HUDEP-2 (cell line): ENCODE measurements at regions not wholly inside any gene's neighbourhood (a gene's known extent, or its start where the extent isn't known, plus 50 kb on each side); places are given as distances from the start of the nearest gene placed in this dataset.
"Not testable (repeated sequence)": the region's sequence is repeated elsewhere in the genome, so short reads cannot be mapped to it uniquely, and the experiment has no call there.

Experiments used
- DNase-seq, 76 experiments: peaks; one replicate each; lab custom pipeline; 2025; ENCODE audit not compliant: unreplicated experiment in 76 of 76; lab: John Stamatoyannopoulos, UW

DNA sequence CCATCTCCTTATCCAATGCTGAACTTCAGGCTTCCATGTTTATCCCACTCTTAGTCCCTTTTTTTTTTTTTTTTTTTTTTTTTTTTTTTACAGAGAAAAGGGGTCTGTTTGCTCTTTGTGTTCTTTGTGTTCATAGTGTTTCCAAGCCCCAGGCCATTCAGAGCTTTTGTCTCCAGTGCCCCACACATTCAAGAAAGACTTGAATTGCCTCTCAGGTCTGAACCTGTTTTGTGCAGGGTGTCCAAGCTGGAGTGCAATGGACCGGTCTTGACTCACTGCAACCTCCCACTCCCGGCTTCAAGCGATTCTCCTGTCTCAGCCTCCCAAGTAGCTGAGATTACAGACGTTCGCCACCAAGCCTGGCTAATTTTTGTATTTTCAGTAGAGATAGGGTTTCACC lies 191.2 kb downstream of the PALM2AKAP2 start:
- no peak for DNase-seq

DNA sequence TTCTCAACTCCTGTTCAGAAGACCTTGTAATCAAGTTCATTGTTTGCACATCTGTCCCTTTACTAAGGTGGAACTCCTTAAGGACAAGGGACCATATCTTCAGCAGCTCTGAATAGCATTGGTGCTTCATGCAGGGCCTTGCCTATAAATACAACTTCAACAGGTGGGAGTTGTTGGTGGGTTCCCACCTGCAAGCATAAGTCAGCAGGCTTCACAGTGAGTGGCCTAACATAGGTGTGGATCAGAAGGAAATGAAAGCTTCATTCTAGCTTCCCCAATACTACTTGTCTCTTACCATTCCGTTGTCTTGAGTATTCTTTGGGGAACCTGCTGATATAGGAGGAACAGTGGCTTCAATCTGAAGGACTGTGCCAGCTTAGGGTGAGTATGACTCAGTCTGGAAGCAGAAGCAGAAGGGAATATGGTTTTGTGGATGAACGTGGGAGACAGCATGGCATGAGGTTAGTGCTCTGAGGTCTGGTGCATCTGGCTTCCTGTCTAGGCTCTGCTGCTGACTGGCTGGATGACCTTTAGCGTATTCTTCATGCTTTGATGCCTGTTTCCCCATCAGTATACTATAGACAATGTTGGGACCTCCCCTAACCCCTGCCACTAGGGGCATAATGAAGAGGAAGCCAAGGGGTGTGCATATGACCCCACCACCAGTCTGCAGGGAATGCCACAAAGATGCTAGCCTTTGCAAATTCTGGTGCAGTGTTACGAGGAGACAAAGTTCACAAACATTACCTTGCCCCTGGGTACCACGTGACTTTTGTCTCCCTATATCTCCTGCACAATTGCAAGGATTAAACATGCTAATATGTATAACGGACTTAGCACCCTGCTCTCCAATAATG lies 192.3 kb downstream of the PALM2AKAP2 start:
- DNase-seq = no peak

DNA sequence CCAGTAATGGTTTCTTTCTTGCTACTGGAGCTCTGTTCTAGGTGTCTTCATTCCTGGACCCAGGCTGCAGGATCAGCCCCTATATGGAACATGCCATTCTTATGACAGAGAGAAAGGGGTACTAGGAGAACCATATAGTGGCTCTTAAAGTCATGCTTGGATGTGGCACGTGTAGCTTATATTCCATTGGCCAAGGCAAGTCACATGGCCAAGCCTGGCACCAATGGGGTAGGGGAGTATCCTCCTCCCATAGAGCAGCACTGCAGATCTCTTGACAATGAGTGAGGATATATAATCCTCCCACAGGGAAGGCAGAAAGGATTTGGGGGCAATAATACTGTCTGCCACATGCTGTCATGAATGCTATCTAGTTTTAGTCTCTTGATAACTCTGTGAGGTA lies 193.3 kb downstream of the PALM2AKAP2 start:
- DNase-seq = no peak

DNA sequence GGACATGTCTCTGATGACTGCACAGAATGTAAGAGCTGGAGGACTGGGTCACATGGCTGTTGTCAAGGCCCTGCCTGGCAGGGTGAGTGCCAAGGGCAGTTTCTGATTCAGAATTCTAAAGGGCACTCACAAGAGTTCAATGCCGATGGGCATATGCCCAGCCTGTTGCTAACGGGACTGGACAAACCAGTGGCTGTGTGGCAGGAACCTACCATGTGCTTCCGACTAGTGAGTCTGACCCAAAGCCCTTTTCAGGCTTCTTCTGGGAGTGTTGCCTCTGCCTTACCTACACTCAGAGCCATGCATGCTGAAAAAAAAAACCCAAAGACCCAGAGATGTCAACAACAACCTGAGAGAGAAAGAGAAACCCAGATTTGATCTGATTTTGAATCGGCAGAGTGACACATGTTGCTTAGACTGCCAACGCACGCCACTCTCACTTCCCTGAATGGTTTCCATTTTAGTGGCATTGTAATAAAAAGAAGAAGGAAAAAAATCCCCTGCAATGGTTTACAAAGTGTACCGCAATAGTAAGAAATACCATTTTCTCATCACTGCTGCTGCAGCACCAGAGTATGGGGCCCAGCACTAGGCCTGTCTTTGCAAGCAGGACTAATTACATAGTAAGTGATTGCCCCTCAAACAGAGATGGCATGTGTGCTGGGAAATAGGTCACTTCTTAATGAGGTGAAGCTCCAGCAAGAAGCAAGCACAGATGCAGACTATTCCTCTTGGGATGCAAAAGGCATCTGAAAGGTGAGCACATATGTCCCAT lies 194.3 kb downstream of the PALM2AKAP2 start:
- no peak for DNase-seq

DNA sequence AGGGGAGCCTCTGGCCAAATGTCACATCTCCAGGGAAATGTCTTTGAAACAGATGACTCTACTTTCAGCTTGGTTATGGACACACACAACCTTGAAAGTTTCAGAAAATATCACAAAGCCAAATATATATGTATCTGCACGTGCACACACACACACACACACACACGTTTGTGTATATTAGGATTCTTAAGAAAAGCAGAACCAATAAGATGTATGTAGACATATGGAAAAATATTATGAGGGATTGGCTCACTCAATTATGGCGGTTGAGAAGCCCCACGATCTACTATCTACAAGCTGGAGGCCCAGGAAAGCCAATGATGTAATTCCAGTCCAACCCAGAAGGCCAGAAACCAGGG lies 194.9 kb downstream of the PALM2AKAP2 start:
- DNase-seq = no peak

DNA sequence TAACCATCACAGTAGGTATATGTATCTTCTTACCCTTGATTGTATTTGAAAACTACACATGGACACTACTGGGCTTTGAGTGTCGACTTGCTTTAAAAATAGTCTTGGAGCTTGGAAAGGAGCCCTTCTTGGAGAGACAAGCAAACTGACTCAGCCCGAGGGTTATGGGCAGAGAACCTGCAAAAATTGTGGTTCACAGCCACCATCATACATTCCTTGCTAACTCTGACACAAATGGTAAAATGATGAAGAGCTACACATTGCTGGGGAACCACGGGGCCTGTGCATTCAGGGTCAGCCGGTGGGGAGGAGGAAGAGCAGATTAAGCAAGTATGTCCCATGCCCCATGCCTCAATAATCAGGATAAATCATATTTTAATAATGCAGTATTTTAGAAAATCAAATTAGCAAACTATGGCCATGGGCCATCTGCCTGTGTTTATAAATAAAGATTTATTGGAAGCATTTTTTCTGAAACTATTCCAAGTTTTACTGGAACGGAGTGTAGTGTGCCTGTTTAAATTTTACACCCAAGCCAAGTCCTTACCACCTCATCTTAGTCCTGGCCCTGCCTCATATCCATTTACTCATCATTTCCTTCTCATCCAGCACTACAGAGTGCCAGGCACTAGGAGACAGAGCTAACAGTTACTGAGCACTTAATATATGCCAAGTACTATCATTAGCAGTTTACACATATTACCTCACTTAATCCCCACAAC lies 195.7 kb downstream of the PALM2AKAP2 start:
- DNase-seq = no peak

DNA sequence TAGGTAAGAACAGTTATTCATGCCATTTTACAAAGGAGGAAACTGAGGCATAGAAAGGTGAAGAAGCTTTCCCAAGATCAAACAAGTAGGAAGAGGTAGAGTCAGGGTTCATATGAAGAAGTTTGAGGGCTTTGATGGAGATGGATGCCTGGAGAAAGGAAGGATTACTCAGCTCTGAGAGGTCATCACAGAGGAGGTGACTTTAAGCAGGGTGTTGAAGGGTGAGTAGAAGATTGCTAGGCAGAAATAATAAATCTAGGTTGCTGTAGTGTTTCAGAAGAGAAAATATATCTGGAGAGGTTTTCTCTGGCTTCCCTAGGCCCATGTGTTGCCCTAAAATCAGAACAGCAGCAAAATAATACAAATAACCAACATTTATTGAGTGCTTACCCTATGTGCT lies 196.3 kb downstream of the PALM2AKAP2 start:
- no peak for DNase-seq

DNA sequence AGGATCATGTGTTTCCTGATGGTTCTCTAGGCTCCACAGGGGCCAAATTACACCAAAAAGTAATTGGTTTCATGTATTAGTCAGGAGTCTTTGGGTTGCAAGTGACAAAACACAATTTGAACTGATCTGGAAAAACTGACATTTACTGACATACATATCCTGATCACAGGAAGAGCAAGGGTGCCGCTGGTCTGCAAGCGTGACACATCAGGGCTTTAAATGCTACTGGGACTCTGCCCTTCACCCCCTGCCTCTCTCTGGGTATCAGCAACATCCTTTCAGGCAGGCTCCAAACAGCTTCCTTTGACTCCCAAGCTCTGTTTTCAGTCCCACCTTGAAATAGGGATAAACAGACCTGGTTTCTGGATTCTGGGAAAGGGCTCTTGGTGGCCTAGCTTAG lies 197.5 kb downstream of the PALM2AKAP2 start:
- no peak for DNase-seq

DNA sequence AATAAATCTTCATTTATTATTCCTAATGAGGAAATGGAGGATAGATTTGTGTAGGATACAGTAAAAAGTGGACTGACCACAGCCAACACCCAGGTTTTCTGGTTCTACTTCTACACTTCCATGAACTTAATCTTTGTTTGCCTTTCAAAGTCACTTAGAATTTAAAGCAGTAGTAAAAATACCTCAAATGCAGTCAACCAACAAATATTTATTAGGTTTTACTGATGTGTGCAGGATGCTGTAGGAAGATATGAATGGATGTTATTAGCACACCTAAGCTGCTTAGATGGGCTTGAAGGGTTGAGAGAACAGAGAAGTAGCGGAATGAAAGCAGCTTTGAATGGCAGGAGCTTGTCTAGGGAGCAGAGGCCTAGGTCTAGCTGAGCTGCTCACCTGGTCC lies 201.1 kb downstream of the PALM2AKAP2 start:
- DNase-seq = no peak

DNA sequence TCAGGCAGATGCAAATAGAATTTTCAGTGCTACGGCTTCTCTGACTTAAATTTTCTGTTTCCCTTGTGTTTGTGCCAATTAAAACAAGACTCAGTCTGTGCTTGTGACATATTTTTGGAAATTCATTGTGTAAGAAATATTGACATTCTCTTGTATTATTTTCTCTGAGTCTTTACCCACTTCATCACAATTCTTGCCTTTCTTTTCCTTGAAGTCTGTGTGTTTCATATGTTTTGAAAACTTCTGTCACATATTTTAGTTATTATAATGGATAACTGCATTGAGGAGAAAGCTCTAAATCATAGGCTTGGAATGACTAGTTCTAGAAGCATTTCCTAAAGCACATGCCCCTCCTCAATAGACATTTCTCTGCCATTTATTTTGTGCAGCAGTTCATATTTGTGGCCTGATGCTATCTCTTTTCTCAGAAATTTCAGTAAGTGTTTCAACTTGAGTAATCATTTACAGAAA lies 206.6 kb downstream of the PALM2AKAP2 start:
- DNase-seq = no peak

DNA sequence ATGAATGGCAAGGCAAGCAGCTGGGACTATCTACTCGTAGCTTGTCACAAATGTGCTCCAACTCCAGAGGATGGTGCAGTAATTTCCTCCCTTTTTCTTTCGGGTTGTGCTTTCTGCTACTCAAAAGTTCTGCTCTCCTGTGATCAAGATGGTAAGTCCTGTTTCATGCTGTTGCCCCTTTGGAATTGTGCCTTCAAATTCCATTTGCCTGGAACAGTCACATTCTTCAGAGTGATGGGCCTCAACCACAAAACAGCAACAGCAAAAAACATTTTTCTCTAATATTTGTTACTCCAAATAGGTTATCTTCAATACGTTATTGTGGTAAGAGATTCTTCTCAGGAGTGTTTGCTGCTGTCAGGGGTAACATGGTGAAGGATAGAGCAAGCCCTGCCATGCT lies 209.3 kb downstream of the PALM2AKAP2 start:
- DNase-seq = no peak

DNA sequence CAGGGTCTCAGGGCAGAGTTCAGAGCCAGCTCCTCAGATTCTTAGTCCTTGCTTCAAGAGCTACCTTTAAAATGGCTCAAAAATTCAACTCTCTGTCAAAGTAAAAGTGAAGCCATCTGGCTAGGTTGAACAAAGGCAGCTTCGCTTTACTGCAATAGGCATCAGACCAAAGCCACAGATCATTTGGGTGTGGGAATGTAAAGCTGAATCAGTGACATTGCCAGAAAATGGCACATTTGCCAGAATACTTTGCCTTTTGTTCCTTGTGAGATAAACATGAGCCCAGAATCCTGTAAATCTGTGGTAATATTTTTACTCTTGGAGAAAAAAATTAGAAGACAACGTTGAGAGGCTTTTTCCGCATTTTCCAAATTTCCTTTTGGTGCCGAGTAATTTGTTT lies 210.5 kb downstream of the PALM2AKAP2 start:
- no peak for DNase-seq

DNA sequence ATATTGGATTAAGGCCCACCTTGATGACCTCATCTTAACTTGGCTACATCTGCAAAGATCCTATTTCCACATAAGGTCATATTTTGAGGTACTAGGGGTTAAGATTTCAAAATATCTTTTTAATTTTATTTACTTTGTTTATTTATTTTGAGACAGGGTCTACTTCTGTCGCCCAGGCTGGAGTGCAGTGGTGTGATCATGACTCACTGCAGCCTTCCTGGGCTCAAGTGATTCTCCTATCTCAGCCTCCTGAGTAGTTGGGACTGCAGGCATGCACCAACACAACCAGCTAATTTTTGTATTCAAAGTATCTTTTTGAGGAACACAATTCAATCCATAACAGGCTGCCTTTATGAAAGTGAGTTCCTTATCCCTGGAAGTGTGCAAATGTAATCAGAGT lies 212.3 kb downstream of the PALM2AKAP2 start:
- DNase-seq = no peak

DNA sequence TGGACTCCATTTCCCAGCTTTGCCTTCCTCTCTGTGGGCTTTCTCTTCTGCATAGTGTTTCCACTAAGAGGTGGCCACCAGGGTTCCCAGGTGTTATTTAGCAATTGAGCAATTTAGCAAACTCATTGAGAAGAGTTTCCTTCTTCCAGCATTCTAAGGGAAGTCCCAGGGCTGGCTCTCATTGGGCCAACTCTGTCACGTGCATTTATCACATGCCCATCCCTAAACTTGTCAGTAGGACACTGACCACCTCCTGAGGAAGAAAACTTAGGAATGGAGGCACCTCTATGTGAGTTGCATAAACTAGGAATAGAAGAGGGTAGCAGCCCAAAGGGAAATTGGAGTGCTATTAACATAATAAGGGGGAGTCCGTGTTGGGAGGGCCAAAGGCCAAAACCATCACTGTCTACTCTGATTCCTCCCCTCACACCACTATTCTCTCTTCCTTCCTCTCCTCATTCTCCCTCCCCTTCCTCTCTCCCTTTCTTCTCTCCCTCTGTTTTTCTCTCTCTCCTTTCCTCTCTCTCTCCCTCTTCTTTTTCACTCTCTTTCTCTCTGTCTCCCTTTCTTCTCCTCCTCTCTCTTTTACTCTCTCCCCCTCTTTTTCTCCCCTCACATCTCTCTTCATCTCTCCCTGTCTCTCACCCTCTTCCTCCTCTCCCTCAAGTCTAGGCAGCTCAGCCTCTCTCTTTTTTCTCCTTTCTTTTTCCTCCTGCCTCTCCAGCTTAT lies 213.4 kb downstream of the PALM2AKAP2 start:
- DNase-seq = no peak

DNA sequence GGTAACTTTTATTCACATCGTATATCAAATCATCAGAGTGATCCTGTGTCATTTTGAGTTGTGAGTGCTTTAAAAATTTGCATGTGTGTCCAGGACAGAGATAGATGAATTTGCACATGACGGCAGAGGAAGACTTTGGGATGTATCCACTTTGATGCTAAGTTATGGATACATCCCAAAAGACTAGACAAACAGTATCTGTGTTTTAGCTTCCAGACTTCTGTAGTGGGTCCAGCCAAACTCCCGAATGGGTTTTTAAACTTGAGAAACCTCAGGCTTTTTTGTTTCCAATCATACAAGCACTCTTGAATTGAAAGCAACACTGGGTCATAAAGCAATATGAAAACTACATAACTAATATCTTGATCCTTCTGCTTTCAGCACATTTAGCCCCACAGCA lies 213.8 kb downstream of the C9orf152 start:
- DNase-seq = no peak

DNA sequence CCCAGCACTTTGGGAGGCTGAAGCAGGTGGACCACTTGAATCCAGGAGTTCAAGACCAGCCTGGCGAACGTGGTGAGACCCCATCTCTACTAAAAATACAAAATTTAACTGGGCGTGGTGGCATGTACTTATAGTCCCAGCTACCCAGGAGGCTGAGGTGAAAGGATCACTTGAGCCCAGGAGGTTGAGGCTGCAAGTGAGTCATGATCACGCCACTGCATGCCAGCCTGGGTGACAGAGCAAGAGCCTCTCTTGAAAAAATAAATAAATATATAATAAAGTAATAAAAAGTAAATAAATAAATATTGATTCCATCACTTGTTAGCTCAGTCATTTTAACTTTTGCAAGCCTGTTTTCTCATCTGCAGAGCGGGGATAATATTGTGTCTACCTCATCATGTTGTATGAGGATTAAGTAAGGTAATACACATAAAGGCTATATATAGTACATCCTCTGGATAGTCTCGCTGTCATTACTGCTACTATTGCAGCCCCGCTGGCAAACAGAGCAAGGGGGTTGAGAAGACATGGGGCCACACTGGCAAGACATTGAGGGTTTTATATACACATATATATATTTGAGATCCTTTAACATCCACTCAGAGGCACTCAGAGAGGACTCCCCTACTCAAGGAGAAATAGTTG lies 210.9 kb downstream of the C9orf152 start:
- DNase-seq = no peak

DNA sequence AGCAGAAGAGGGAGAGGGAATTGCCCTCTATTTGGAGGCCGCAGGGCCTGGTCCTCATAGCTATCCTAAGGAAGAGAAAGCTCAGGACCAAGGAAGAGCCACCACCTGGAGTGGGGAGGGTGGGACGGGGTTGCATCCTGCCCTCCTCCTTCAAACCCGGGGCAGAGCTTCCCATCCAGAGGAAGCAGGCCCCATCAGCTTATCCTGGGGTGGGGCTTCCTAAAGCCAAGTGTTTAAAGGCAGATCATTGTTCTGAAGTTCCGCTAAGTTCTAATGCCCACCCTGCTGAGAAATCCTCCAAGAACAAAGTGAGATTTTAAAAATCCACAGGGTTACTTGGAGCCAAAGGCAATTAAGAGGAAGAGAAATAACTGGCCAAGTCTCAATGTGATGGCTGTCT lies 210.3 kb downstream of the C9orf152 start:
- DNase-seq = no peak

DNA sequence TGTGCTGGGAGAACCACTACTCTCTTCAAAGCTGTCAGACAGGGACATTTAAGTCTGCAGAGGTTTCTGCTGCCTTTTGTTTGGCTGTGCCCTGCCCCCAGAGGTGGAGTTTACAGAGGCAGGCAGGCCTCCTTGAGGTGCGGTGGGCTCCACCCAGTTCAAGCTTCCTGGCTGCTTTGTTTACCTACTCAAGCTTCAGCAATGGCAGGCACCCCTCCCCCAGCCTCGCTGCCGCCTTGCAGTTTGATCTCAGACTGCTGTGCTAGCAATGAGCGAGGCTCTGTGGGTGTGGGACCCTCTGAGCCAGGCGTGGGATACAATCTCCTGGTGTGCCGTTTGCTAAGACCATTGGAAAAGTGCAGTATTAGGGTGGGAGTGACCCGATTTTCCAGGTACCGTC lies 202.4 kb downstream of the C9orf152 start:
- not testable (repeated sequence) for DNase-seq

DNA sequence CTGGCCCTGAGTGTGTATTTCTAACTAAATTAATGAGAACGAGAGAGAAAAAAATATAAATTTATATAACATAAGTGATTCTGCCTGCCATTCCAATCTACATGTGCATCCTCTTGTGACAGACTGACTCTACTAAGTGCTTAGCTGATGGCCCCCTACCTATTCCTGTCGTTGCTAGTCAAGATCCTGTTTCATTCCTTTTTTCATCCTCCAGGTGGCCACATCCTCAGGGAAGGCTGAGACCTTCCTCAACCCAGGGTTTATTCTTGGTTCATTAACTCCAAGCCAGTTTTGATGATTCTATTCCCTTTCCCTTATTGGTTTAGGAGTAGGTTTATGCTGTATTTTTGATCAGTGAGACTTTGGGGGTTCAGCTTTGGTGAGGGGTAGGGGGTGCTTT lies 201.3 kb downstream of the C9orf152 start:
- no peak for DNase-seq
